Suprapubic skin (tissue), 4 donors: ENCODE measurements at regions not wholly inside any gene's neighbourhood (a gene's known extent, or its start where the extent isn't known, plus 50 kb on each side); places are given as distances from the start of the nearest gene placed in this dataset.

ENCODE experiments used
- DNase-seq, 2 donors: peaks; one replicate each; pipeline ENCODE4 v3.0.0-alpha.2; 2019; ENCODE audit warnings: low spot score in 2 of 2
- H3K27ac ChIP-seq: fragments of 200-600 bp; sonication (generic); one replicate; pipeline ENCODE4 v1.5.1; 2019
- H3K27me3 ChIP-seq: fragments of 200-600 bp; sonication (generic); one replicate; pipeline ENCODE4 v1.5.1; 2019
- H3K36me3 ChIP-seq: fragments of 200-600 bp; sonication (generic); one replicate; pipeline ENCODE4 v1.5.1; 2019
- H3K4me1 ChIP-seq: fragments of 200-600 bp; sonication (generic); one replicate; pipeline ENCODE4 v1.5.1; 2019
- H3K4me3 ChIP-seq: fragments of 200-600 bp; sonication (generic); one replicate; pipeline ENCODE4 v1.5.1; 2019; ENCODE audit warnings: mild to moderate bottlenecking
- H3K9me3 ChIP-seq: fragments of 200-600 bp; sonication (generic); one replicate; pipeline ENCODE4 v1.5.1; 2019
- EP300 ChIP-seq: sonication (generic); formaldehyde crosslinking; IDR thresholded peaks from one replicate; pipeline ENCODE4 v1.6.1; 2017; ENCODE audit warnings: antibody characterized with exemption
- POLR2A ChIP-seq, 2 donors: fragments of 450-650 bp; IDR thresholded peaks; one replicate each; pipeline ENCODE4 v1.6.1; 2017; ENCODE audit warnings: antibody characterized with exemption in 2 of 2, mild to moderate bottlenecking in 2 of 2, moderate library complexity in 2 of 2
- POLR2AphosphoS5 ChIP-seq, 3 donors: sonication (generic); formaldehyde crosslinking; IDR thresholded peaks; one replicate each; pipeline ENCODE4 v1.6.1; 2017; ENCODE audit warnings: antibody characterized with exemption in 3 of 3
- WGBS: methylation state at CpG from one replicate; pipeline ENCODE4 v1.1.5; 2018; 5-methylcytosine and 5-hydroxymethylcytosine counted together
- TF ChIP-seq, protein P1 (sequence below), 2 donors: fragments of 200-600 bp in 1 of 2; fragments of 450-650 bp in 1 of 2; sonication (generic) in 1 of 2; IDR thresholded peaks; one replicate each; pipeline ENCODE4 v1.5.1; 2016 to 2019; ENCODE audit warnings: antibody characterized with exemption in 2 of 2, mild to moderate bottlenecking in 1 of 2, moderate library complexity in 1 of 2

DNA sequence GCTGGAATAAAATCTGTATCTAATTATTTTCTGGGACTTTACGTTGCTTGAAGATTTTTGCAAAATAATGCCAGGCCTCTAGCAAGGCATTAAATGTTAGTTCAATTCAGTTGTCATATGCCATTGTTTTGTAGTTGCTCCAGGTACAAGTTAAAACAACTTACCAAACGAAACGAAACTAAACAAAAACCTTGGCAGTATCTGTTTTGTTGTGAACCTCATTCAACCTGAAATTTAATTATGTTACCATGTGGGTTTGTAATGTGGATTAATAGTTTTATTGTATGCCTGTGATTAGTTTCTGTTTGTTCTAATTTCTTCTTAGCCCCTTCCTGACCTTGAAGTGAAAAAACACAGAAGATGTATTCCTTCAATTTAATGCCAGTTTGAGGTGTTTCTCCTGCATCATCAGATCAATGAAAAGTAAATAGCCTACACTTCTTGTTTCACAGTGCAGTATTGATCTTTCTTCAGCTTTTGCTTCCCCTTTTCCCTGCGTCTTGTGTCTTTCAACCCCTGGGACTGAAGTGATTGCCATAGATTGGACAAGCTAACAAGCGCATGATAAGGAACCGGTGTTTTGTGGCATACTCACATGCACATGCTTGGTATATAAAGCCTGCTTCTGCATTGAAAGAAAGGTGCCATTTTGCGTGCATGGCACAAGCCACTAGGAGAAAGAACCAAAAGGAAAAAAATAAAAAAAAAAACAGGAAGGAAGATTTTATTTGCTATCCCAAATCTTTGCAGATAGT is 699.0 kb upstream of the ARRDC3 start:
- 60% methylated on average over 7 of the region's 7 CpGs for WGBS
- TF ChIP-seq, protein P1, sequence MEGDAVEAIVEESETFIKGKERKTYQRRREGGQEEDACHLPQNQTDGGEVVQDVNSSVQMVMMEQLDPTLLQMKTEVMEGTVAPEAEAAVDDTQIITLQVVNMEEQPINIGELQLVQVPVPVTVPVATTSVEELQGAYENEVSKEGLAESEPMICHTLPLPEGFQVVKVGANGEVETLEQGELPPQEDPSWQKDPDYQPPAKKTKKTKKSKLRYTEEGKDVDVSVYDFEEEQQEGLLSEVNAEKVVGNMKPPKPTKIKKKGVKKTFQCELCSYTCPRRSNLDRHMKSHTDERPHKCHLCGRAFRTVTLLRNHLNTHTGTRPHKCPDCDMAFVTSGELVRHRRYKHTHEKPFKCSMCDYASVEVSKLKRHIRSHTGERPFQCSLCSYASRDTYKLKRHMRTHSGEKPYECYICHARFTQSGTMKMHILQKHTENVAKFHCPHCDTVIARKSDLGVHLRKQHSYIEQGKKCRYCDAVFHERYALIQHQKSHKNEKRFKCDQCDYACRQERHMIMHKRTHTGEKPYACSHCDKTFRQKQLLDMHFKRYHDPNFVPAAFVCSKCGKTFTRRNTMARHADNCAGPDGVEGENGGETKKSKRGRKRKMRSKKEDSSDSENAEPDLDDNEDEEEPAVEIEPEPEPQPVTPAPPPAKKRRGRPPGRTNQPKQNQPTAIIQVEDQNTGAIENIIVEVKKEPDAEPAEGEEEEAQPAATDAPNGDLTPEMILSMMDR (IDR thresholded peaks at IDR 0.05), result no peak
- no peak for TF ChIP-seq EP300
- TF ChIP-seq POLR2A (IDR thresholded peaks at IDR 0.05), result no peak
- TF ChIP-seq POLR2AphosphoS5 (IDR thresholded peaks at IDR 0.05), result no peak
- no peaks in the 10 kb centered on the region for H3K4me1 ChIP-seq
- H3K27me3 ChIP-seq, result no peaks in the 10 kb centered on the region
- DNase-seq, result no peak
- H3K27ac ChIP-seq, result no peak overlapping the region
- H3K36me3 ChIP-seq, result no peaks in the 10 kb centered on the region
- H3K4me3 ChIP-seq, result no peak overlapping the region
- no peaks in the 10 kb centered on the region for H3K9me3 ChIP-seq

DNA sequence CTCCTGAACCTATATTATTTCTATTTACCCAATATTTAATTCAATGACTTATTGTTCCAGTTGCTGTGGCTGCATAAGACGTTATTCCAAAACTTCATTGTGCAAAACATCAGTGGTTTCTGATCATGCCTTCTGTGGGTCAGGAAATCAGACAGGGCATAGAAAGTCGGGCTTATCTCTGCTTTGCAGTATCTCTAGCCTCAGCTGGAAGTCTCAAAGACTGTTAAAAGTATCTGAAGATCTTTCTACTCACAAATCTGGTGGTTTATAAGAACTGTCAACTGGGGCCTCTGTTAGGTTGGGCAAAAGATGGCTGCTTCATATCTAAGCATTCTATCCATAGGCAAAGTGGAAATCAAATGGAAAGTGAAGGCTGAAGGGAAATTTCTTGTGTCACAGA is 687.7 kb upstream of the ARRDC3 start:
- no peaks in the 10 kb centered on the region for H3K4me1 ChIP-seq
- H3K27ac ChIP-seq, result no peak overlapping the region
- H3K27me3 ChIP-seq, result no peaks in the 10 kb centered on the region
- no peaks in the 10 kb centered on the region for H3K36me3 ChIP-seq
- H3K9me3 ChIP-seq, result no peaks in the 10 kb centered on the region
- 42% methylated on average over 2 of the region's 2 CpGs for WGBS
- DNase-seq, result no peak
- H3K4me3 ChIP-seq, result no peak overlapping the region
- TF ChIP-seq, protein P1 (IDR thresholded peaks at IDR 0.05), result no peak
- TF ChIP-seq POLR2AphosphoS5 (IDR thresholded peaks at IDR 0.05), result no peak
- TF ChIP-seq POLR2A (IDR thresholded peaks at IDR 0.05), result no peak

DNA sequence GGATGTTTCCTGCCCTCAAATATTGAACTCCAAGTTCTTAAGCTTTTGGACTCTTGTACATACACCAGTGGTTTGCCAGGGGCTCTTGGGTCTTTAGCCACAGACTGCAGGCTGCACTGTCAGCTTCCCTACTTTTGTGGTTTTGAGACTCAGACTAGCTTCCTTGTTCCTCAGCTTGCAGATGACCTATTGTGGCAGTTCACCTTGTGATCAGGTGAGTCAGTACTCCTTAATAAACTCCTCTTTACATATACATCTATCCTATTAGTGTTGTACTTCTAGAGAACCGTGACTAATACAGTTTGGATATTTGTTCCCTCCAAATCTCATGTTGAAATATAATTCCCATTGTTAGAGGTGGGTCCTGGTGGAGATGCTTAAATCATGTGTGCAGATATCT is 681.9 kb upstream of the ARRDC3 start:
- Histone ChIP-seq H3K27ac (no peak overlapping the region), H3K4me1 (no peaks in the 10 kb centered on the region), H3K27me3 (no peaks in the 10 kb centered on the region), H3K9me3 (no peaks in the 10 kb centered on the region), H3K36me3 (no peaks in the 10 kb centered on the region), H3K4me3 (no peak overlapping the region)
- TF ChIP-seq POLR2A (IDR thresholded peaks at IDR 0.05) (no peak), EP300 (no peak), POLR2AphosphoS5 (IDR thresholded peaks at IDR 0.05) (no peak)
- TF ChIP-seq, protein P1 (IDR thresholded peaks at IDR 0.05), result no peak
- 71% methylated on average over 1 of the region's 1 CpG for WGBS
- no peak for DNase-seq

GRCh38 chr5:92051741-92052140 is 668.6 kb upstream of the ARRDC3 start:
- no peak for TF ChIP-seq POLR2A (IDR thresholded peaks at IDR 0.05)
- no peak overlapping the region for H3K4me3 ChIP-seq
- H3K36me3 ChIP-seq, result no peaks in the 10 kb centered on the region
- no peaks in the 10 kb centered on the region for H3K9me3 ChIP-seq
- no peaks in the 10 kb centered on the region for H3K27me3 ChIP-seq
- no peak overlapping the region for H3K27ac ChIP-seq
- no peak for DNase-seq
- no peaks in the 10 kb centered on the region for H3K4me1 ChIP-seq

DNA sequence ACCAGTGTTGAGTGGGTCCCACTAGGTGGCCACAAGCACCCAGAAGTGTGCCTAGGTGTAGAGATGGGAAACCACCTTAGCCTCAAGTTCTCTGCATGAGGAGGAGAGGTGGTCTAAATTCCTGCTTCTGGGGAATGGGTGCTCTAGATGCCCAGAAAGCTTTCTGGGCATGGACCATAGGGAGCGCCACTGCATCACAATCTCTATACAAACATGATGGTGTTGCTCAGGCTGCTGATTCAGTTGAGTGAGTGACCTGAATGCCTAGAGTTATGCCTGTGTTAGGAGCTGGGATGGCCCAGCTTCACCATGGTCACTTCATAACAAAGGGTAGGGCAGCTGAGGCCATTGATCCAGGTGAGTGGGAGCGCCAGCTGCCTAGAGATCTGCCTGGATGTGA is 667.9 kb upstream of the ARRDC3 start:
- 86% methylated on average over 2 of the region's 2 CpGs for WGBS
- no peak for TF ChIP-seq POLR2AphosphoS5 (IDR thresholded peaks at IDR 0.05)
- TF ChIP-seq, protein P1 (IDR thresholded peaks at IDR 0.05), result no peak
- TF ChIP-seq POLR2A (IDR thresholded peaks at IDR 0.05), result no peak
- TF ChIP-seq EP300, result no peak
- no peaks in the 10 kb centered on the region for H3K4me1 ChIP-seq

More for the DNA sequence above, 667.9 kb upstream of the ARRDC3 start:
- Histone ChIP-seq H3K9me3 (no peaks in the 10 kb centered on the region), H3K27me3 (no peaks in the 10 kb centered on the region), H3K27ac (no peak overlapping the region), H3K36me3 (no peaks in the 10 kb centered on the region), H3K4me3 (no peak overlapping the region)
- no peak for DNase-seq
